GM18870 (cell line): ENCODE measurements at regions not wholly inside any gene's neighbourhood (a gene's known extent, or its start where the extent isn't known, plus 50 kb on each side); places are given as distances from the start of the nearest gene placed in this dataset.
"Not testable (repeated sequence)": the region's sequence is repeated elsewhere in the genome, so short reads cannot be mapped to it uniquely, and the experiment has no call there.

Experiments used
- ATAC-seq: cut with Tn5 transposase; IDR thresholded peaks from one replicate; pipeline ENCODE4 v1.9.1; 2021; ENCODE audit warnings: moderate library complexity; ENCODE audit not compliant: unreplicated experiment

GRCh38 chr2:212791569-212791968 lies 253.0 kb upstream of the ERBB4 start:
- ATAC-seq: no peak

- ATAC-seq: not testable (repeated sequence)
These were observed 247.5 kb upstream of the ERBB4 start for GRCh38 chr2:212786088-212786487.

GRCh38 chr2:212777020-212777491 lies 238.5 kb upstream of the ERBB4 start:
- no peak for ATAC-seq

GRCh38 chr2:212773808-212774339 lies 235.3 kb upstream of the ERBB4 start:
- ATAC-seq: no peak

GRCh38 chr2:212770240-212770639 lies 231.6 kb upstream of the ERBB4 start:
- no peak for ATAC-seq

GRCh38 chr2:212766921-212767320 lies 228.3 kb upstream of the ERBB4 start:
- ATAC-seq: no peak

GRCh38 chr2:212752730-212753351 lies 214.2 kb upstream of the ERBB4 start:
- no peak for ATAC-seq

GRCh38 chr2:212745359-212745758 lies 206.8 kb upstream of the ERBB4 start:
- peak; percentile 100 for ATAC-seq

GRCh38 chr2:212737392-212738172 lies 199.0 kb upstream of the ERBB4 start:
- ATAC-seq: no peak

- ATAC-seq: no peak
These were observed 197.8 kb upstream of the ERBB4 start for GRCh38 chr2:212736385-212736726.

GRCh38 chr2:212733273-212733672 lies 194.7 kb upstream of the ERBB4 start:
- ATAC-seq: peak; percentile 38

- ATAC-seq: no peak
These were observed 194.3 kb upstream of the ERBB4 start for GRCh38 chr2:212732860-212733259.

- ATAC-seq: peak; percentile 78
These were observed 192.4 kb upstream of the ERBB4 start for GRCh38 chr2:212730994-212731393.

GRCh38 chr2:212728717-212729116 lies 190.1 kb upstream of the ERBB4 start:
- ATAC-seq: no peak

- peak; percentile 52 for ATAC-seq
These were observed 189.1 kb upstream of the ERBB4 start for GRCh38 chr2:212727751-212728150.

GRCh38 chr2:212726403-212726802 lies 187.8 kb upstream of the ERBB4 start:
- peak; percentile 32 for ATAC-seq

- ATAC-seq: no peak
These were observed 186.6 kb upstream of the ERBB4 start for GRCh38 chr2:212725180-212725579.

GRCh38 chr2:212723226-212723625 lies 184.6 kb upstream of the ERBB4 start:
- ATAC-seq: no peak

- ATAC-seq: no peak
These were observed 183.4 kb upstream of the ERBB4 start for GRCh38 chr2:212722046-212722445.

GRCh38 chr2:212721026-212721451 lies 182.4 kb upstream of the ERBB4 start:
- ATAC-seq: no peak

GRCh38 chr2:212715411-212715810 lies 176.8 kb upstream of the ERBB4 start:
- ATAC-seq: not testable (repeated sequence)

- ATAC-seq: no peak
These were observed 175.1 kb upstream of the ERBB4 start for GRCh38 chr2:212713681-212714080.
